GM19372 (cell line): ENCODE measurements at regions not wholly inside any gene's neighbourhood (a gene's known extent, or its start where the extent isn't known, plus 50 kb on each side); places are given as distances from the start of the nearest gene placed in this dataset.
"Not testable (repeated sequence)": the region's sequence is repeated elsewhere in the genome, so short reads cannot be mapped to it uniquely, and the experiment has no call there.

Experiments
- ATAC-seq: cut with Tn5 transposase; IDR thresholded peaks from one replicate; pipeline ENCODE4 v1.9.1; 2021; ENCODE audit warnings: mild to moderate bottlenecking, low read depth, moderate library complexity; ENCODE audit not compliant: unreplicated experiment

GRCh38 chr17:79560527-79560926 lies 50.3 kb downstream of the RBFOX3 start:
- ATAC-seq: no peak

- ATAC-seq: no peak
Observed at GRCh38 chr17:79559111-79559887, 51.6 kb downstream of the RBFOX3 start.

GRCh38 chr17:79558091-79558900 lies 52.6 kb downstream of the RBFOX3 start:
- ATAC-seq: no peak

GRCh38 chr17:79557276-79558090 lies 53.4 kb downstream of the RBFOX3 start:
- no peak for ATAC-seq

GRCh38 chr17:79556271-79556670 lies 54.6 kb downstream of the RBFOX3 start:
- ATAC-seq: no peak

- ATAC-seq: no peak
Observed at GRCh38 chr17:79555543-79555942, 55.3 kb downstream of the RBFOX3 start.

- ATAC-seq: not testable (repeated sequence)
Observed at GRCh38 chr17:79554346-79554745, 56.5 kb downstream of the RBFOX3 start.

- no peak for ATAC-seq
Observed at GRCh38 chr17:79552824-79553223, 58.0 kb downstream of the RBFOX3 start.

GRCh38 chr17:79552405-79552804 lies 58.4 kb downstream of the RBFOX3 start:
- ATAC-seq: no peak

- ATAC-seq: no peak
Observed at GRCh38 chr17:79549141-79549915, 61.5 kb downstream of the RBFOX3 start.

GRCh38 chr17:79548116-79548515 lies 62.7 kb downstream of the RBFOX3 start:
- ATAC-seq: no peak

GRCh38 chr17:79547586-79547985 lies 63.3 kb downstream of the RBFOX3 start:
- no peak for ATAC-seq

- not testable (repeated sequence) for ATAC-seq
Observed at GRCh38 chr17:79547171-79547570, 63.7 kb downstream of the RBFOX3 start.

GRCh38 chr17:79546386-79546785 lies 64.5 kb downstream of the RBFOX3 start:
- ATAC-seq: no peak

GRCh38 chr17:79545251-79546005 lies 65.4 kb downstream of the RBFOX3 start:
- ATAC-seq: no peak

- ATAC-seq: no peak
Observed at GRCh38 chr17:79544142-79544914, 66.5 kb downstream of the RBFOX3 start.

GRCh38 chr17:79543531-79543930 lies 67.3 kb downstream of the RBFOX3 start:
- ATAC-seq: no peak

- ATAC-seq: no peak
Observed at GRCh38 chr17:79542718-79543117, 68.1 kb downstream of the RBFOX3 start.
